ENCODE measurements at regions not wholly inside any gene's neighbourhood (a gene's known extent, or its start where the extent isn't known, plus 50 kb on each side); places are given as distances from the start of the nearest gene placed in this dataset.

- Histone ChIP-seq H3K9me3 (ENCODE audit: control insufficient read depth, insufficient read depth, low read depth, low read length) (no peaks in the 10 kb centered on the region), H3K4me3 (ENCODE audit: low read depth in 2 of 2, low read length in 2 of 2) (no peak overlapping the region), H3K27me3 (ENCODE audit: control insufficient read depth, insufficient read depth, low read length) (no peaks in the 10 kb centered on the region), H3K36me3 (ENCODE audit: control insufficient read depth, insufficient read depth, low read length) (no peaks in the 10 kb centered on the region), H3K27ac (ENCODE audit: low read length) (no peak overlapping the region), H3K4me1 (ENCODE audit: control insufficient read depth, insufficient read depth, low read length) (no peaks in the 10 kb centered on the region)
- in situ Hi-C loops (cut with HindIII; ENCODE audit: low pct_unique_long_range_greater_than_20kb, low sequenced_read_pairs) (no loop called here), intact Hi-C loops (cut with micrococcal nuclease; ENCODE audit: unreplicated experiment) (no loop called here)
- no TSS peak for BruUV-seq (replicated peaks)
- TF ChIP-seq TCF7L2 (IDR thresholded peaks at IDR 0.05; ENCODE audit: low read depth, low read length), result no peak
- TF ChIP-seq CTCF (IDR thresholded peaks at IDR 0.05), result no peak
- no peak for TF ChIP-seq POLR2AphosphoS5 (IDR thresholded peaks at IDR 0.05; ENCODE audit: low read depth, low read length)
- no peak for TF ChIP-seq REST (IDR thresholded peaks at IDR 0.05; ENCODE audit: insufficient read depth in 1 of 2, low read depth in 2 of 2, low read length in 1 of 2)
- POLR2A ChIA-PET, result no interaction called here
- CTCF ChIA-PET, result no interaction called here
- DNase-seq (ENCODE audit: low read depth, low spot score), result no peak
- ATAC-seq, result no peak
Measured at GRCh38 chr9:2363138-2363745, 258.3 kb upstream of the VLDLR start.

- ATAC-seq (no peak), DNase-seq (ENCODE audit: low read depth, low spot score) (no peak)
- ChIA-PET POLR2A (no interaction called here), CTCF (no interaction called here)
- Histone ChIP-seq H3K9me3 (ENCODE audit: control insufficient read depth, insufficient read depth, low read depth, low read length) (no peaks in the 10 kb centered on the region), H3K27ac (ENCODE audit: low read length) (no peak overlapping the region), H3K4me3 (ENCODE audit: low read depth in 2 of 2, low read length in 2 of 2) (no peak overlapping the region), H3K27me3 (ENCODE audit: control insufficient read depth, insufficient read depth, low read length) (no peaks in the 10 kb centered on the region), H3K4me1 (ENCODE audit: control insufficient read depth, insufficient read depth, low read length) (no peaks in the 10 kb centered on the region), H3K36me3 (ENCODE audit: control insufficient read depth, insufficient read depth, low read length) (no peaks in the 10 kb centered on the region)
- TF ChIP-seq TCF7L2 (IDR thresholded peaks at IDR 0.05; ENCODE audit: low read depth, low read length), result no peak
- intact Hi-C loops (cut with micrococcal nuclease; ENCODE audit: unreplicated experiment) (no loop called here), in situ Hi-C loops (cut with HindIII; ENCODE audit: low pct_unique_long_range_greater_than_20kb, low sequenced_read_pairs) (no loop called here)
- no TSS peak for BruUV-seq (replicated peaks)
Measured at GRCh38 chr9:2363781-2364180, 257.8 kb upstream of the VLDLR start.

GRCh38 chr9:2367970-2368369 lies 253.6 kb upstream of the VLDLR start:
- CTCF ChIA-PET, result no interaction called here
- in situ Hi-C loops (cut with HindIII; ENCODE audit: low pct_unique_long_range_greater_than_20kb, low sequenced_read_pairs), result no loop called here

More at GRCh38 chr9:2367970-2368369, 253.6 kb upstream of the VLDLR start:
- H3K4me3 ChIP-seq (ENCODE audit: low read depth in 2 of 2, low read length in 2 of 2), result no peak overlapping the region
- no peaks in the 10 kb centered on the region for H3K9me3 ChIP-seq (ENCODE audit: control insufficient read depth, insufficient read depth, low read depth, low read length)
- intact Hi-C loops (cut with micrococcal nuclease; ENCODE audit: unreplicated experiment), result no loop called here
- POLR2A ChIA-PET, result no interaction called here
- H3K27me3 ChIP-seq (ENCODE audit: control insufficient read depth, insufficient read depth, low read length), result no peaks in the 10 kb centered on the region
- H3K27ac ChIP-seq (ENCODE audit: low read length), result no peak overlapping the region
- ATAC-seq, result no peak
- H3K36me3 ChIP-seq (ENCODE audit: control insufficient read depth, insufficient read depth, low read length), result no peaks in the 10 kb centered on the region
- no peaks in the 10 kb centered on the region for H3K4me1 ChIP-seq (ENCODE audit: control insufficient read depth, insufficient read depth, low read length)
- no peak for TF ChIP-seq REST (IDR thresholded peaks at IDR 0.05; ENCODE audit: insufficient read depth in 1 of 2, low read depth in 2 of 2, low read length in 1 of 2)
- DNase-seq (ENCODE audit: low read depth, low spot score), result no peak
- BruUV-seq (replicated peaks), result no TSS peak

Data from Panc1 (cell line).